ENCODE measurements at regions not wholly inside any gene's neighbourhood (a gene's known extent, or its start where the extent isn't known, plus 50 kb on each side); places are given as distances from the start of the nearest gene placed in this dataset.

DNA sequence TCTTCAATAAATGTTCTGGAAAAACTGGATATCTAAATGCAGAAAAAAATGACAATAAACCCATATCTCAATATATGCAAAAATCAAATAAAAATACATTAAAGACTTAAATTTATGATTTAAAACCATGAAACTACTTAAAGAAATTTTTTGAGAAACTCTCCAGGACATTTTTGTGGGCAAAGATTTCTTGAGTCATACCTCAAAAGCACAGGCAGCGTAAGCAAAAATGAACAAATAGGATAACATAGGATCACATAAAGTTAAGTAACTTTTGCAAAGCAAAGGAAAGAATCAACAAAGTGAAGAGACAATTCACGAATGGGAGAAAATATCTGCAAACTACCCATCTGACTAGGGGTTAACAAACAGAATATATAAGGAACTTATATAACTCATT is 1545.5 kb downstream of the SUCLG1 start:
- Mint-ChIP-seq H3K27ac (no peak overlapping the region), H3K4me1 (ENCODE audit: unreplicated experiment) (no peaks in the 10 kb centered on the region), H3K4me3 (no peak overlapping the region), H3K9me3 (no peaks in the 10 kb centered on the region), H3K27me3 (no peaks in the 10 kb centered on the region), H3K36me3 (no peaks in the 10 kb centered on the region)
- TF ChIP-seq, protein P1, sequence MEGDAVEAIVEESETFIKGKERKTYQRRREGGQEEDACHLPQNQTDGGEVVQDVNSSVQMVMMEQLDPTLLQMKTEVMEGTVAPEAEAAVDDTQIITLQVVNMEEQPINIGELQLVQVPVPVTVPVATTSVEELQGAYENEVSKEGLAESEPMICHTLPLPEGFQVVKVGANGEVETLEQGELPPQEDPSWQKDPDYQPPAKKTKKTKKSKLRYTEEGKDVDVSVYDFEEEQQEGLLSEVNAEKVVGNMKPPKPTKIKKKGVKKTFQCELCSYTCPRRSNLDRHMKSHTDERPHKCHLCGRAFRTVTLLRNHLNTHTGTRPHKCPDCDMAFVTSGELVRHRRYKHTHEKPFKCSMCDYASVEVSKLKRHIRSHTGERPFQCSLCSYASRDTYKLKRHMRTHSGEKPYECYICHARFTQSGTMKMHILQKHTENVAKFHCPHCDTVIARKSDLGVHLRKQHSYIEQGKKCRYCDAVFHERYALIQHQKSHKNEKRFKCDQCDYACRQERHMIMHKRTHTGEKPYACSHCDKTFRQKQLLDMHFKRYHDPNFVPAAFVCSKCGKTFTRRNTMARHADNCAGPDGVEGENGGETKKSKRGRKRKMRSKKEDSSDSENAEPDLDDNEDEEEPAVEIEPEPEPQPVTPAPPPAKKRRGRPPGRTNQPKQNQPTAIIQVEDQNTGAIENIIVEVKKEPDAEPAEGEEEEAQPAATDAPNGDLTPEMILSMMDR (conservative IDR thresholded peaks at IDR 0.05) = no peak
- no peak for DNase-seq (ENCODE audit: extremely low spot score, unreplicated experiment)

DNA sequence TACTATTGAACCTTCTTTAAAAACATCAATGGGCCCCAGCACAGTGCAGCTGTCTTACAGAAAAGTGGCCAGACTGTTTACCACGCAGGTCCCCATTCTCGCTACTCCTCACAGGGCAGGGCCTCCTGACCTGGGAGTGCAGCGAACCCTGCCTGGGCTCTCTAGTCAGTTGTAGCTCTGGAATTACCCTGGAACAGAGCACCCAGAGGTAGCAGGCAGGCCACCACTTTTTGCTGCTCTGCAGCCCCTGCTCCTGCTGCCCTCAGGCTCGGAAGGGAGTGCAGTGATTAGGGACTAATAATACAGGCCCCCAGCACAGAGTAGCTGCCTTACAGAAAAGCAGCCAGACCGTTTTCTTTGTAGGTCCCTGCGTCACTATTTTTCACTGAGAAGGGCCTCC is 1563.0 kb downstream of the SUCLG1 start:
- DNase-seq (ENCODE audit: extremely low spot score, unreplicated experiment) = no peak
- TF ChIP-seq, protein P1 (conservative IDR thresholded peaks at IDR 0.05) = no peak
- no peaks in the 10 kb centered on the region for H3K9me3 Mint-ChIP-seq
- H3K27me3 Mint-ChIP-seq = no peaks in the 10 kb centered on the region
- no peaks in the 10 kb centered on the region for H3K4me1 Mint-ChIP-seq (ENCODE audit: unreplicated experiment)
- H3K27ac Mint-ChIP-seq = no peak overlapping the region
- H3K4me3 Mint-ChIP-seq = no peak overlapping the region
- no peaks in the 10 kb centered on the region for H3K36me3 Mint-ChIP-seq

- no peak for DNase-seq (ENCODE audit: extremely low spot score, unreplicated experiment)
- no peaks in the 10 kb centered on the region for H3K9me3 Mint-ChIP-seq
- H3K4me3 Mint-ChIP-seq = no peak overlapping the region
- H3K27ac Mint-ChIP-seq = no peak overlapping the region
- H3K27me3 Mint-ChIP-seq = no peaks in the 10 kb centered on the region
- TF ChIP-seq, protein P1 (conservative IDR thresholded peaks at IDR 0.05) = no peak
- H3K36me3 Mint-ChIP-seq = no peaks in the 10 kb centered on the region
- H3K4me1 Mint-ChIP-seq (ENCODE audit: unreplicated experiment) = no peaks in the 10 kb centered on the region
These were observed 1565.9 kb downstream of the SUCLG1 start for GRCh38 chr2:82893190-82893589.

DNA sequence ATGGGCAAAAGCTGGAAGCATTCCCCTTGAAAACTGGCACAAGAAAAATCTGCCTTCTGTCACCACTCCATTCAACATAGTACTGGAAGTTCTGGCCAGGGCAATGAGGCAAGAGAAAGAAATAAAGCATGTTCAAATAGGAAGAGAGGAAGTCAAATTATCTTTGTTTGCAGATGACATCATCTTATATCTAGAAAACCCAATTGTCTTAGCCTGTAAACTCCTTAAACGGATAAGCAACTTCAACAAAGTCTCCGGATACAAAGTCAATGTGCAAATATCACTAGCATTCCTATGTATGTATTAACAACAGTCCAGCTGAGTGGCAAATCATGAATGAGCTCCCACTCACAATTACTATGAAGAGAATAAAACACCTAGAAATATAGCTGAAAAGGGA is 1579.3 kb downstream of the SUCLG1 start:
- Mint-ChIP-seq H3K36me3 (no peaks in the 10 kb centered on the region), H3K4me1 (ENCODE audit: unreplicated experiment) (no peaks in the 10 kb centered on the region), H3K27me3 (no peaks in the 10 kb centered on the region), H3K9me3 (no peaks in the 10 kb centered on the region), H3K4me3 (no peak overlapping the region), H3K27ac (no peak overlapping the region)
- no peak for DNase-seq (ENCODE audit: extremely low spot score, unreplicated experiment)
- TF ChIP-seq, protein P1 (conservative IDR thresholded peaks at IDR 0.05) = no peak

DNA sequence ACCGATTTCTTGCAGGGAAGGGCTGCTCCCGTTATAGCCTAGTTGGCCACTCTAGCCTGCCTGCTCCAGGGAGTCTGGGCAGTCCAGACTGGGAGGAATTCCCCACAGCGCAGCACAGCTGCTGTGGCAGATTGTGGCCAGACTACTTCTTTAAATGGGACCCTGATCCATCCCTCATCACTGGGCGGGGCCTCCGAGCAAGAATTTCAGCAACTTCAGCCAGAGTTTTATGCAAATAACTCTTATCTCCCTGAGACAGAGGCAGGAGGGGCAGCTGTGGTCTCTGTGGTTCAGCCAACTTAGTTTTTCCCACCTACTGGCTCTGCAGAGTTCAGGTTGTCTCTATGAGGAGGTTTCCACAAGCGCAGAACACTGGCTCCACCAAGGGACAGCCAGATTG is 1583.2 kb downstream of the SUCLG1 start:
- Mint-ChIP-seq H3K4me1 (ENCODE audit: unreplicated experiment) (no peaks in the 10 kb centered on the region), H3K36me3 (no peaks in the 10 kb centered on the region), H3K27ac (no peak overlapping the region), H3K9me3 (no peaks in the 10 kb centered on the region), H3K27me3 (no peaks in the 10 kb centered on the region), H3K4me3 (no peak overlapping the region)
- no peak for DNase-seq (ENCODE audit: extremely low spot score, unreplicated experiment)
- TF ChIP-seq, protein P1 (conservative IDR thresholded peaks at IDR 0.05) = no peak

DNA sequence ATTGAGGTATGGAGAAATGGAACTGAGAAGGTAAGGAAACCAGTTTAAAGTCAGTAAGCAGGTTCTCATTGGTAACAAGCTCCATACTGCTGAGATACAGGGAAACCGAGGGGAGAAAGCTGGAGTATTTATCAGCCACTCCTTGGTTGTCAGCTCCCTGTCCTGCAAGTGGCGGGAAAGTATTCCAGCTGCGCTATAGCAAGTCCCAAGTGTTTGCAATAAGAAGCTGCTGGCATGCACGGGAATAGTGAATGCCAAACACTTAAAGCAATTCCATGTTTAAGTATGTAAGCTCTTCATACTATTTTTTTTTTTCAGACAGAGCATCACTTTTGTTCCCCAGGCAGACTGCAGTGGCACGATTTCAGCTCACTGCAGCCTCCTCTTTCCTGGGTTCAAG is 1601.1 kb downstream of the SUCLG1 start:
- Mint-ChIP-seq H3K27me3 (no peaks in the 10 kb centered on the region), H3K27ac (no peak overlapping the region), H3K4me3 (no peak overlapping the region), H3K9me3 (no peaks in the 10 kb centered on the region), H3K4me1 (ENCODE audit: unreplicated experiment) (no peaks in the 10 kb centered on the region), H3K36me3 (no peaks in the 10 kb centered on the region)
- DNase-seq (ENCODE audit: extremely low spot score, unreplicated experiment) = no peak
- TF ChIP-seq, protein P1 (conservative IDR thresholded peaks at IDR 0.05) = no peak
